GM19395 (cell line): ENCODE measurements at regions not wholly inside any gene's neighbourhood (a gene's known extent, or its start where the extent isn't known, plus 50 kb on each side); places are given as distances from the start of the nearest gene placed in this dataset.

Source experiments
- ATAC-seq: cut with Tn5 transposase; IDR thresholded peaks from one replicate; pipeline ENCODE4 v1.9.1; 2021; ENCODE audit warnings: mild to moderate bottlenecking, moderate library complexity; ENCODE audit not compliant: unreplicated experiment

DNA sequence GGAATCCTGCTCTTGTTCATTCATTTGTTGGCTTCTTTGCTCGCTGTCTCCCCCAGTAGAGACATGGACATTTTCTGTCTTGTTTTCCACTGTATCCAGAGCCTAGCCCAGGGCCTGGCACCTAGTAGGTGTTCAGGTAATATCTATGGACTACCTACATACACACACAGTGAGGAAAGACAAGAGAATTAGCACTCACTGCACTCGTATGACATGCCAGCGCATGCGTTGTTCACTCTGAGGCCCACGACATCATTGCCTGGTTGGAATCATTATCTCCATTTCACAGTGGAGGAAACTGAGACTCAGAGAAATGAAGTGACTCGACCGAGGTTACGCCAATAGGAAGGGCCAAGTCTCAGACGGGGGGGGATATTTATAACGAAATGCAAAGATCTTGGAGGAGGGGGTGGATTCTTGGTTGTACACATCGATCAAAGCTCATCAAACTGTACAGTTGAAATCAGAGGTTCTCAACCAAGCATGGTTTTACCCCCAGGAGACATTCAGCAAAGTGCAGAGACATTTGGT is 140.1 kb upstream of the PTPN1 start:
- ATAC-seq = no peak

DNA sequence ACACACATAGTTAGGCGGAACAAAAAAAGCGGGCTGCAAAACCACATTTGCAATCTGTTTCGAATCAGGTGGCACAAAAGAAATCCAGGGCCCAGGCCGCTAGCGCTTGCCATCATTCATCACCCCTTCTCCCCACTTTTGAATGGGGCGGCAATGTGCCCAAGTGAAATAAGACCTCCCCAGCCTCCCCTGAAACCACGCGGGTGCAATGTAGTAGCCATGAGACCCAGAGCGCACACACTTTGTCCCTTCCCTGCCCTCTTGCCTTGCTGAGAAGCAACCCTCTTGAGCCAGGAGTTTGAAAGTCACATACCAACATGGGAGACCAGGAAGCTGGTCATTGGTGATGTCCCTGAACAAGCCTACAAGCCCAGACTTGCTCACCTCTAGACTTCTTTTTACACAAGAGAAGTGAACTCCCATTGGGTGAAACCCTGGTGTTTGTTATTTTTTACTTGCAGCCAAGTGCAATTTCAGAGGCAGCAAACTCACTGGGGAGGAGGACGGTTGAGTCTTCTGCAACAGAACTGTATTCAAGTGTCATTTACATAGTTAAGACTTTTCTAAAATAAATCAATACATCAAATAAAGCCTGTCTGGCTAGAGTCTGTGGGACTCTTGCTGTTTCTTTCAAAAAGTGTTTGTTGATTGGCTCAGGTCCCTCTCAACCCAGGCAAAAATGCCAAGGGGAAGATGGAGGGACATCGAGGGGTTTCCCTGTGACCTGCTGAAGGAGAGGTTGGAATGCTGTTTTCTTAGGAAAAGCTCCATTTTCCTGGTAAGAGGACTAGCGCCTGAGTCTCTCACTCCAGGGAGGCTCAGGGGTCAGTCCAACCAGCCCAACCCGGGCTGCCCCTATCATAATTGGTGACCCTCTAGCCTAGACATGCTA is 138.1 kb upstream of the PTPN1 start:
- ATAC-seq = no peak

DNA sequence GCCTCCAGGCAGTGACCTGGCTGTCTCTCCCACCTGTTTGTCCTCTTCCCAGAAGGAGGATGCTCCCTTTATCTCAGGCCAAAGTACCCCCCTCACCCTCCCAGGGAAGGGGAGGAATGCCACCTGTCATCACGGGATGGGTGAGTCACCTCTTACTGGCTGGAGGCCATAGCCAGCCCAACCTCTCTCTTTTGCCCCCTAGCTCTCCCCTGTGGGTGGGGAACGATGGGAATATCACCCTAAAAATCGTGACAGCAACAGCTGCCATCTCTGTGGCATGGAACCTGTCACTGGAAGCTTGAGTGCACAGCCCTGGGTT is 137.5 kb upstream of the PTPN1 start:
- no peak for ATAC-seq

DNA sequence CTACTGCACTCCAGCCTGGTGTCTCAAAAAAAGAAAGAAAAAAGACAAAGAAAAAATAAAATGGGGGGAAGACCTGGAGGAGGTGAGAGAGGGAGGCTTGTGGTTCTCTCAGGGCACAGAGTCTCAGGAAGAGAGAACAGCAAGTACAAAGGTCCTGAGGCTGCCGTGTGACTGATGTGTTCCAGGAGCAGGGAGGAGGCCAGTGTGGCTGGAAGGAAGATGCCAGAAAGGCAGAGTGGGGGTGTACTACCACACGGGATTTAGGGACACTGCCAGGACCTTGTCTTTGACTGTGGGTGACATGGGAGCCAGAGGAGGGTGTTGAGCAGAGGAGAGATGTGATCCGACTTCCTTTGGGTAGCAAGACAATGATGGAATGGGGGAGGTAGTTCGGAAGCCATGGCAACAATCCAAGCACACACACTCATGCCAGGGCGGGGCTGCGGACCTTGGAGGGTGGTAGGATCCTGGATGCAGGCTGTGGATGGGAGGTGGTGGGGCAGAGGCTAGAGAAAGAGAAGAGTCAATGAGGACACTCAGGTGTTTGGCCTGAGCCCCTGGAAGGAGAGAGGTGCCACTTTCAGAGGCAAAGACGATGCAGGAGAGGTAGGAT is 136.4 kb upstream of the PTPN1 start:
- ATAC-seq = no peak

DNA sequence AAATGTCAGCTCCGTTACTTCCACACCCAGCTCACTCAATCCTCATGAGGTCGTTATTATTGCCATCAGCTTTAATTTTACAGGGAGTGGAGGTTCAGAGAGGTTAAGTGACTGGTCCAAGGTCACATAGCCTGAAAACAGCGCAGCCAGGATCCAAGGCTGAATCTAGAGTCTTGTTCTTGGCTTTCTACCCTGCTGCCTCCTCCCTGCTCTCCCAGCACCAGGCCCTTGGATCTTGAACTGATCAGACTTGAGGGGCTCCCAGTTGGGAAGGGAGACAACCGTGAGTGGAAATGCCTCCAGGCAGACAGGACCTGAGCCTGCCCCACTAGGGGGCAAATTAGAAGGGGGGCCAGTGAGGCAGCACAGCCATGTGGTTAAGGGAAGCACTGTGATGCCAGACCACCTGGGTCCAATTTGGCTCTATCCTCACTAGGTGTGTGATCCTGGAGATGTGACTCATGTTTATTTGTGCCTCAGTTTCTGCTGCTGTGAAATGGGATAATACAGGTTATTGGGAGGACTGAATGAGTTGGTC is 135.6 kb upstream of the PTPN1 start:
- ATAC-seq = no peak

DNA sequence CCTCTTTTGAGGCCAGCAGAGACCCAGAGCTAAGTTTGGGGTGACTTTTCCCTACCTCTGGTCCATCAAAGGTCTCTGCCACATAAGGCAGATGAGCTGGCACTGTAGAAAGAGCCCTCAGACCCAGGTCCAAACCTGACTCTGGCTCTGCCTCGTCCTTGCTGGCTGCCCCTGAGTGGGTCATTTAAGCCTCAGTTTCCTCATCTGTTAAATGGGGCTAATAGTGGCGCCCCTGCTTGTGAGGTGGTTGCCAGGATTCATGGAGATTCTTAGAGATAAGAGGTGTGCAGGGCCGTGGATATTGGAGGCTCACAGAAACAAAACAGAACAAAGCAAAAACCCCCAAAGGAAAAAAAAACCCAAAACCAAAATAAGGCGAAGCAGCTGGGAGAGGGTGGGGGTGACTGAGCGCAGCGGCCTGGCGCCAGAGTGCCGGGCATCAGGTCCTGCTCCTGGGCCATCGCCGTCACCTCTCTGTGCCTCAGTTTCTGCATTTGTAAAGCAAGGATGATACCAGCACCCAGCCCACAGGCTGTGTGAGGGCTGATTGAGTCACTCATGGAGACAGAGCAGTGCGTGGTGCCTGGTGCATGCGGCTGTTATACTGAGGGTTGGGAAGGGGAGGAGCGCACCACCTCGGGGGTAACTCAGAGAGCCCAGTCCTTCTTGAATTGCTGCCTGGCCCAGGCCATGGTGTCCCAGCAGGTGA is 133.8 kb upstream of the PTPN1 start:
- no peak for ATAC-seq

DNA sequence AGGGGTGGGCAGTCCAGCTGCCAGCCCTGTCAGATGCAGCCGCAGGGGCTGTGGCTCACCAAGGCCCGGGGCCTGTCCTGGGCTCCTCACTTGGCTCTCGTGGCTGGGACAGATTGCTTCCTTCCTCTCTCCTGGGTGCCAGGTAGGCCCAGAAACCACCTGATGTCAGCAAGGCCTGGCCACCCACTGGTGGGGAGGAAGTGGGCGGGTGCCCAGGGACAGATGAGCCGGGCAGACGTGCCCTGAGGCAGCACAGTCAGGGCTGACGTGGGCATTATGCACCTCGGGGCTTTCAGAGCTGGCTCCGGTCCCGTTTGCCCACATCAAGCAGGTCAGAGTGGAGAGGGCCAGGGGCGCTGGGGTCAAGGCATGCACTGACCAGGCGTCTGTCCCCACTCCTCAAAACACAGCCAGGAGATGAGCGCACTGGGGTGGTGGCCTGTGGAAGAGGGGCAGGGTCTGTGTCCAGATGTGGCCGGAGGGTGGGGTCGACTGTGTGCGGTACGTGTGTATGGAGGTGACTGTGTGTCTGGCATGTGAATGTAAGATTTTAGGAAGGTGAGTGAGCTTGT is 133.2 kb upstream of the PTPN1 start:
- ATAC-seq = no peak

DNA sequence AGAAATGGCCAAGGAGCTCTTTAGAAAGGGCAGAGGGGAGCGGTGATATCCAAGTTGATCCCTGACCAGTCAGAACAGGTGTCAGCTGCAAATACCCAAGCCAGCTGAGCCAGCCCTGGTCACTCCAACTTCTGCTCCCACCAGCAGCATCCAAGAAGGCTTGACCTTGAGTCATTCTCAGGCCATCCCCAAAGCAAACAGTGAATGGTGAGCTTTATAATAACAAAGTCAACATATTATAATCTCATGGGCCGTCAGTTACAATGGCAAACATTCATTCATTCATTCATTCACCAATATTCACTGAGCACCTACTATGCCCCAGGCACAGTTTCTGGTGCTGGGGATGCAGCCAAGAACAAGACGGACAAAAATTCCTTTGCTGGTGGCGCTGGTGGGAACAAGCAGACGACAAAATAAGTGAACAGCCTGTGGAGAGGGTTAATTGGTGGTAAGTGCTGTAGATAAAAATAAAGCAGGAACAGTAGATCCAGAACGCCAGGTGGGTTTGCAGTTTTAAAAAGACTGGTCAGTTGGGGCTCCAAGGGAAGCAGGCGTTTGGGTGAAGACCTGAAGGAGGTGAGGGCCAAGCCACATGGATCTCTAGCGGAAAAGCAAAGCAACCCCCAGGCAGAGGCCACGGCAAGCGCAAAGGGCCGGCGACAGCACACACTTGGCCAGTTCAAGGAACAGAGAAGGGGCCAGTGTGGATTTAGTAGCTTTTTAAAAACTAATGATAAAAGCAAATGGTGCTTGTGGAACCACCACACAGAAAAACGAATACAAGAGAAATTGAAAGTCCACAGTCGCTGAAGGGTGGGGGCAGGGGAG is 131.8 kb upstream of the PTPN1 start:
- no peak for ATAC-seq

DNA sequence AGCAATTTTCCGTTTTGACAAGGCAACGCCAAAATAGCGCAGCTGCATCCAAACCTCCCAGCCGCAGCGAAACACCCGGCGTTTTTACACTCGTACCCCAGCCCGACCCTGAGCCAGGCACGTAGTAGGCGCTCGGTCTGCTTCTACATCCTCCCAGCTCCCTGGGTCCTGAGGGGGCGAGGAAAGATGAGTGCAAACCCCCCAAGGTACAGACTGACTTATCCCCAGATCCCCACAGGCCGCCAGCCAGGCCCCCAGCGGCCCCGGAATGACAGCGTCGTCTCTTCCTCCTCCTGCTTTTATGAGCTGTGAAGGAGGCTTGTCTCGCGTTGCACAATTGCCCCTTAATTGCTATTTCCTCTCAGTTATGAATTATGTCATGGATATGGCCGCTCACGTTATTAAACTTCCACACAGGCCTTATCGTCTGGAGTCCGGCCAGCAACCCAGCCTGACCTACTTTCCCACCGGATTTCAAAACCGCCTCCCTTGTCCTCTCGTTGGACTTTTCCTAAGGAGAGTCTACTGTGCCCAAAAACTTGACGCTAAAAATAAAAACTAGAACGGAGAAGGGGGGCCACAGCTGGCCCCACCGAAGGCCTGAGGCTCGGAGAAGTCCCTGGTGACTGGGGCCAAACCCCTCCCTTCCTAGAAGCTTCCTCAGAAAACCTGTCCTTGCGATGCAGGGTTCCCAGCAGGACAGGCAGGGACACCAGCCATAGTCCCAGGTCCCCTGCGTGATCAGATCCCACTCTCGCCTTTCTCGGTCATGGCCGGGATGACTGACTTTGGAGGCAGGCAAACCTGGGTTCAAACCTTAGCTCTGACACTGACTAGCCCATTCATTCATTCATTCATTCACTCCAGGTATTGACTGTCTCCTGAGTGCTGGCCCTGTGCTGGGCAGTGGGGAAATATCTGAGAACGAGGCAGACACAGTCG is 130.9 kb upstream of the PTPN1 start:
- ATAC-seq = no peak

DNA sequence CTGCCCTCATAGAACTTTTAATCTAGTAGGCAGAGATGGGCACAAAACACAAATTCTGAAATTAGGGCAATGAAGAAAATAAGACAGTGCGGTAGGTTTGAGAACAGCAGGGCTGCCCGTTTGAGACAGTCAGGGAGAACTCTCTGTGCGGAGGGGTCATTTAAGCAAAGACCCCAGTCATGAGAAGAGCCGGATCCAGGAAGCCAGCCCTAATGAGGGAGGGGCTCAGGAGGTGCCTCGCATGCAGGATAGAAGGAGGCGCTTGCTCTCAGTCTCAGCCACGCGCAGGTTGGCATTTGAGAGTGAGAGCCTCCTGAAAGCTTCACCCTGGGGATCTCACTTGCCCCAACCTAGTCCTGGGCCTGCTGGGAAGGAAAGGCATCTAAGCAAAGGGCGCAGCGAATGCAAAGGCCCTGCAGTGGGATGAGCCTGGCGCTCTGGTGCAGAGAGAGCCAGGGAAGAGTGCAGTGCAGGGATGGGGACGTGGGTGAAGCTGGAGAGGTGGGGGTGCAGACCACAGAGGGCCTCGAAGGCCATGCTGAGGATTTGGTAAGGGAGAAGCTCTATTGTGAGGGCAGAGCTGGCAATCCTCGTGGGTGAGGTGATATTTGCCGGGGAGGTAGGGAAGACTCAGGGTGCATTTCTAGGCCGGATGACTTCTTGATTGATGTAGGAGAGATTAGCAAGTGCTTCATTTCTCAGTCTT is 130.0 kb upstream of the PTPN1 start:
- ATAC-seq = no peak

DNA sequence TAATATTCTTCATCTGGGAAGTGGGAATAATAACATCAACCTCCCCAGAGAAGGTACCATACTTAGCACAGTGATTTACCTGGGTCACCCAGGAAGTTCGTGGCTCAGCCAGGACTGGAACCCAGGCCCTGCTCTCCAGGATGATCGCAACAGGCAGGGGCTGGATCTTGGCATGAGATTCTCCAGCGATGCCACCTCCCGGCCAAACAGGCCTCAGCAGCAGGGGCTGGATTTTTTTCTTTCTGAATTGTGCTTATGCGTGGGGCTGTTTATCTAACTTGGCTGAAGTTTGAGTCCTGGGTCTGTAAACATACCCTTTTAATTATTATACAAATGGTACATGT is 129.5 kb upstream of the PTPN1 start:
- ATAC-seq = no peak

DNA sequence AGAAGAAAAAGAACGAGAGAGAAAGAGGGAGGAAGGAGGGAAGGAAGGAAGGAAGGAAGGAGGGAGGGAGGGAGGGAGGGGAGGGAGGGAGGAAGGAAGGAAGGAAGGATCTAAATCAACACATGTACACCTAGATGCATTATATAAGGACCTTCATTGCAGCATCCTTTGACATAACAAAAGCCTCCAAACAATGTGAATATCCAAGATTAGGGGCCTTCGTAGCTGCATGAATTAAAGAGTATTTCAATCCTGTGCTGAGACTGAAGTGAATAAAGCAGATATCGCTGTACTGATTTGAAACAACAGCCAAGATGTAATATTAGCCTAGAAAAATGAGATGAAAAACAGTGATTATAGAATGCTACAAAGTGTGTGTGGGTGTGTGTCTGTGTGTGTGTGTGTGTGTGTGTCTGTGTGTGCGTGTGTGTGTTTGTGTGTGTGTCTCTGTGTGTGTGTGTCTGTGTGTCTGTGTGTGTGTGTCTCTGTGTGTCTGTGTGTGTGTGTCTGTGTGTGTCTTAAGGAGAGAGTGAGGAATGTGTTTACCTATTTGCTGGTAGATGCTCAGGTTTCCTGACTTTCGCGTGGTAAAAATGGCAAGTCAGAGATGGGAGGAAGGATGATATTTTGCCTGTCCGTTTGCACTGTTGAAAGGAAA is 129.0 kb upstream of the PTPN1 start:
- ATAC-seq = no peak

DNA sequence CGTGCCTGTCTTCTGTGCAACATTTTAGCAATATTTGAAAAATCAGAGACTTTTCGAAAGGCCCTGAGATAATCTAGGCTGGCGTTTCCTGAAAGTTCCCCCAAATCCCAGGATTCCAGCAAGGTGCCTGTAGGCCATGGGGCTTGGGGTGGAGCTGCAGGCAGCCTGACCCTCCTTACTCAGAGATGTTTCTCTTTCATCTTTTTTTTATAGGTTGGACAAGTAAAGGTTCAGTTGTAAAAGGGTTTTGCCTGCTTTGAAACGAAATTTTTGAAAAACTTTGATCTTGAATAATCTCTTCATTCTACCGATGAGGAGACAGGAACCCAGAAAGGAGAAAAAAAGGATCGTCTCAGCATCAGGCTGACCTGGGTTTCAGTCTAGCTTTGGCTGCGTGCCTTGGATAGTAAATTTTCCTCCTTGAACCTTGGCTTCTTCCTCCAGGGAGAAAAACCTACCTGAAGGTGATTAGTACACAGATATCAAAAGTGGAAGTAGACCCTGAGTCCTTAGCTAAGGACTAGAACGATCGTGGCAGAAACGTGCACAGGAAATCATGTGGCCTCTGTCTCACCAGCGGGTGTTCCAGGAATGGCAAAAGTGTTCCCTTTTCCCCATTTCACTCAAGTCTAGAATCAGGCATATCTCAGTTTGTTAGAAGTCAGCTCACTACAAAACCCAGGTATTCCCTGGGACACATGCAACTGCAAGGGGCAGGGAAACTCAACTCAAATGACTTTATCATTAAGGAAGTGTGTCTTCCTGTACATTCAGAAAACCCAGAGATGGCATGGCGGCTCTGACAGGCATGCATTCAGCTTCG is 128.2 kb upstream of the PTPN1 start:
- no peak for ATAC-seq

DNA sequence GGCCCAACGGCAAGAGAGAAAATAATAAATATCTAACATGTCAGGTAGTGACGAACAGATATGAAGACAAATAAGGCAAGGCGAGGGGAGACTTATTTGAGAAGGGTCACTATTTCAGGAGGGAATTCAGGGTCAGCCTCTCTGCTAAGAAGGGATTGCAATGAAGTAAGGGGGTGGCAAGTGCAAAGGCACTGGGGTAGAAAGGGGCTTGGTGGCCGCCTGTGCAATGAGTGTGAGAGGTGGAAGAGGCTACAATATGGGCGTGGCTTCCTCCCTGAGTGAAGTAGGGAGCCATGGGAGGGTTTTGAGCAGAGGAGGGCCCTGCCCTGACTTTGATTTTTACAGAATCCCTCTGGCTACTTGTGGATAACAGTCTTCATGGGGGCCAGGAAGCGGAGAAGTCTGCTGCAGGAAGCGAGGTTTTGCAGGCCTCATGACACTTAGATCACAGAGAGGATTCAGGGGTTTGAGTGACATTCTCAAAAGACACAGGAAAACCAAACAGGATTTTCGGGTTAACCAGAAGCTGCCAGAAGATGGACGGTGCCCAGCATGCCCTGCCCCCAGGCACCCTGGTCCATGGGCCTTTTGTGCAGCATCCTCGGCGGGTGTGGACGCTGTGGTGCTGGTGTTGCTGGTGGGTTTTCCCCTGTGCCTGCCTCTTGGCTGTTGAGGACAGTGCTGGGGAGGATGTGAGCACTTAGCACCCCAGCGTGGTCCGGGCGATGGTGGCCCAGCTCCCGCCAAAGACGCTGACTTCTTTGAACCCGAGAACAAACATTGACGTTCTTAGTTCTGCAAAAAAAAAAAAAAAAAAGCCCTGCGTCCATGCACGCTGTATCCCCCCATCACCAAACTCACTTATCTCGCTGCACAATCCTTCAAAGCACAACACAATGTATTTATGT is 124.2 kb upstream of the PTPN1 start:
- no peak for ATAC-seq

DNA sequence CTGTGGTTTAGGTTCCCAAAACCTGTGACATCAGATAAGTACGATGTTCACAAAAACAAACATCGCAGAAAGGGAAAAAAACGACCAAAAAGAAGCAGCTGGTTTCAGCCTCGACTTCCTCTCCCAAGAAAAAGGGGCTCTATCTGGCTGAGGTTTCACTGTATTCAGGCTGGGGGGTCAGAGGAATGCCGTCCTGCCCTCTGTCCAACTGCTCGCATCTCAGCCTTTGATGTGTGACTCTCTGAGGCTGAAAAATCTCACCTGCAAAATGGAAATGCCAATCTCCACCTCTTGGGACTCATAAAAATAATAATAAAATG is 123.6 kb upstream of the PTPN1 start:
- ATAC-seq = no peak

DNA sequence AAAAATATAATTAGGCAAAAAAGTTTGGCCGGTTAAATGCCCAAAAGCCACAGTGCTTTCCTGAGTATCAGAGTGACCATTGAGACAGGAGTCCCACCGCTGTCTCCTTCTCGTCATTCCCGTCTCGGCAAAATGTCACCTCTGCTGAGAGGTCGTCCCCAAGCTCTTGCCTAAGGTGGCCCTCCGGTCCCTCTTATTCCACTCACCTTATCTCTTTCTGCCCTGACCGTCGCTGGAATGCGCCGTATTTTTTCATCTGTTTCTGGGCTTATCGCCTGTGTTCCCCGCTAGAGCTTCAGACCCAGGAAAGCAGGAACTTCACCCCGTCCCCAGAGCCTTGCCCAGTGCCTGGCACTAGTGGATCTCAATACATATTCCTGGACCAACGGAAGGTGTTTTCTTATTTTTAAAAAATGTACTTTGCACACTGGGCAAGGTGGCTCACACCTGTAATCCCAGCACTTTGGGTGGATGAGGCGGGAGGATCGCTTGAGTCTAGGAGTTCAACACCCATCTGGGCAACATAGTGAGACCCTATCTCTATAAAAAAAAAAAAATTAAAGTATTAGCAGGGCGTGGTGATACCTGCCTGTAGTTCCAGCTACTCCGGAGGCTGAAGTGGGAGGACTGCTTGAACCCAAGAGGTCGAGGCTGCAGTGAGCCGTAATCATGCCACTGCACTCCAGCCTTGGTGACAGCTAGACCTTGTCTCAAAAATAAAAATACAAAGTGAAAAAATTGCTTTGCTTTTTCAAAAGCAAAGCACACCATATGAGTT is 122.8 kb upstream of the PTPN1 start:
- ATAC-seq = no peak
